ENCODE measurements at regions not wholly inside any gene's neighbourhood (a gene's known extent, or its start where the extent isn't known, plus 50 kb on each side); places are given as distances from the start of the nearest gene placed in this dataset.

- no peak overlapping the region for H3K27ac ChIP-seq
- no peaks in the 10 kb centered on the region for H3K27me3 ChIP-seq
- H3K9me3 ChIP-seq = peaks cover 0 to 3% (median 0%) of the 10 kb centered on the region in 4 donors
- no peaks in the 10 kb centered on the region for H3K36me3 ChIP-seq
- H3K4me3 ChIP-seq = no peak overlapping the region
- TF ChIP-seq POLR2A (IDR thresholded peaks at IDR 0.05) = no peak
- TF ChIP-seq CTCF (IDR thresholded peaks at IDR 0.05) = no peak
- no peak for TF ChIP-seq EP300 (IDR thresholded peaks at IDR 0.05)
- DNase-seq (ENCODE audit: low spot score in 2 of 2) = no peak
- no peaks in the 10 kb centered on the region for H3K4me1 ChIP-seq
Measured at GRCh38 chr4:73348185-73348584, 55.9 kb upstream of the ALB start.

- no peaks in the 10 kb centered on the region for H3K27me3 ChIP-seq
- no peaks in the 10 kb centered on the region for H3K4me1 ChIP-seq
- H3K27ac ChIP-seq = no peak overlapping the region
- no peaks in the 10 kb centered on the region for H3K36me3 ChIP-seq
- peaks cover 0 to 3% (median 0%) of the 10 kb centered on the region in 4 donors for H3K9me3 ChIP-seq
- no peak overlapping the region for H3K4me3 ChIP-seq
- no peak for DNase-seq (ENCODE audit: low spot score in 2 of 2)
- TF ChIP-seq EP300 (IDR thresholded peaks at IDR 0.05) (no peak), POLR2A (IDR thresholded peaks at IDR 0.05) (no peak), CTCF (IDR thresholded peaks at IDR 0.05) (no peak)
Measured at GRCh38 chr4:73347497-73347896, 56.6 kb upstream of the ALB start.

- H3K9me3 ChIP-seq = no peaks in the 10 kb centered on the region
- WGBS, 2 donors = 66 to 75% methylated on average over 4 of the region's 4 CpGs
Measured at GRCh38 chr4:73345399-73345975, 58.6 kb upstream of the ALB start.

GRCh38 chr4:73344106-73344505, 60.0 kb upstream of the ALB start:
- H3K9me3 ChIP-seq = no peaks in the 10 kb centered on the region
- 84 to 87% methylated on average over 1 of the region's 1 CpG for WGBS, 2 donors
- H3K27ac ChIP-seq = no peak overlapping the region
- H3K36me3 ChIP-seq = no peaks in the 10 kb centered on the region
- no peak for TF ChIP-seq EP300 (IDR thresholded peaks at IDR 0.05)
- no peak for TF ChIP-seq CTCF (IDR thresholded peaks at IDR 0.05)
- no peak for TF ChIP-seq POLR2A (IDR thresholded peaks at IDR 0.05)
- no peaks in the 10 kb centered on the region for H3K4me1 ChIP-seq
- no peaks in the 10 kb centered on the region for H3K27me3 ChIP-seq
- DNase-seq (ENCODE audit: low spot score in 2 of 2) = no peak
- no peak overlapping the region for H3K4me3 ChIP-seq

More at GRCh38 chr4:73345399-73345975, 58.6 kb upstream of the ALB start:
- no peaks in the 10 kb centered on the region for H3K4me1 ChIP-seq
- DNase-seq (ENCODE audit: low spot score in 2 of 2) = no peak
- H3K4me3 ChIP-seq = no peak overlapping the region
- no peak overlapping the region for H3K27ac ChIP-seq
- no peak for TF ChIP-seq POLR2A (IDR thresholded peaks at IDR 0.05)
- TF ChIP-seq CTCF (IDR thresholded peaks at IDR 0.05) = no peak
- no peak for TF ChIP-seq EP300 (IDR thresholded peaks at IDR 0.05)
- no peaks in the 10 kb centered on the region for H3K36me3 ChIP-seq
- no peaks in the 10 kb centered on the region for H3K27me3 ChIP-seq

- H3K27ac ChIP-seq = no peak overlapping the region
- 84 to 92% methylated on average over 4 of the region's 4 CpGs for WGBS, 2 donors
- no peaks in the 10 kb centered on the region for H3K27me3 ChIP-seq
Measured at GRCh38 chr4:73343432-73343831, 60.7 kb upstream of the ALB start.

More at GRCh38 chr4:73343432-73343831, 60.7 kb upstream of the ALB start:
- Histone ChIP-seq H3K36me3 (no peaks in the 10 kb centered on the region), H3K9me3 (no peaks in the 10 kb centered on the region), H3K4me1 (no peaks in the 10 kb centered on the region), H3K4me3 (no peak overlapping the region)
- TF ChIP-seq EP300 (IDR thresholded peaks at IDR 0.05) = no peak
- no peak for TF ChIP-seq CTCF (IDR thresholded peaks at IDR 0.05)
- TF ChIP-seq POLR2A (IDR thresholded peaks at IDR 0.05) = no peak
- no peak for DNase-seq (ENCODE audit: low spot score in 2 of 2)
